GM23338 (cell line): ENCODE measurements at regions not wholly inside any gene's neighbourhood (a gene's known extent, or its start where the extent isn't known, plus 50 kb on each side); places are given as distances from the start of the nearest gene placed in this dataset.

Experiments
- ATAC-seq: fragments of 200-7000 bp; cut with Tn5 transposase; 3 replicates; pipeline ENCODE4 v1.9.1; 2020
- DNase-seq: peaks from one replicate; pipeline ENCODE4 v3.0.0-alpha.2; 2015; ENCODE audit warnings: low spot score
- H2AFZ ChIP-seq: fragments of 200-600 bp; sonication (generic); 2 replicates; pipeline ENCODE4 v1.8.0; 2016; ENCODE audit warnings: antibody characterized with exemption, mild to moderate bottlenecking, moderate library complexity
- H3F3A ChIP-seq: fragments of 200-600 bp; sonication (generic); replicated peaks from 2 replicates; pipeline ENCODE4 v1.8.0; 2017; ENCODE audit warnings: antibody characterized with exemption, mixed run types, low read depth
- H3K27ac ChIP-seq: fragments of 200-600 bp; sonication (generic); 2 replicates; pipeline ENCODE4 v1.6.1; 2016; ENCODE audit warnings: low read depth
- H3K27me3 ChIP-seq: fragments of 200-600 bp; sonication (generic); 2 replicates; pipeline ENCODE4 v1.8.0; 2016; ENCODE audit warnings: mild to moderate bottlenecking, mixed run types, moderate library complexity; ENCODE audit not compliant: insufficient read depth
- H3K36me3 ChIP-seq: fragments of 200-600 bp; sonication (generic); 2 replicates; pipeline ENCODE4 v1.8.0; 2016; ENCODE audit warnings: mild to moderate bottlenecking; ENCODE audit not compliant: insufficient read depth
- H3K4me1 ChIP-seq: fragments of 200-600 bp; sonication (generic); 2 replicates; pipeline ENCODE4 v1.8.0; 2016; ENCODE audit warnings: mild to moderate bottlenecking, moderate library complexity; ENCODE audit not compliant: insufficient read depth
- H3K4me2 ChIP-seq: fragments of 200-600 bp; sonication (generic); 2 replicates; pipeline ENCODE4 v1.7.1; 2017; ENCODE audit warnings: mixed run types
- H3K4me3 ChIP-seq: fragments of 200-600 bp; sonication (generic); 2 replicates; pipeline ENCODE4 v1.6.1; 2016; ENCODE audit warnings: mixed run types
- H3K79me2 ChIP-seq: fragments of 200-600 bp; sonication (generic); replicated peaks from 2 replicates; pipeline ENCODE4 v1.8.0; 2017; ENCODE audit warnings: mild to moderate bottlenecking; ENCODE audit not compliant: insufficient read depth
- H3K9me2 ChIP-seq: fragments of 200-600 bp; sonication (generic); 2 replicates; pipeline ENCODE4 v1.8.0; 2017; ENCODE audit not compliant: insufficient read depth
- H4K20me1 ChIP-seq: fragments of 200-600 bp; sonication (generic); replicated peaks from 2 replicates; pipeline ENCODE4 v1.8.0; 2017; ENCODE audit warnings: mild to moderate bottlenecking; ENCODE audit not compliant: insufficient read depth
- H3K27ac Mint-ChIP-seq: 2 replicates; pipeline ENCODE4 v1.8.0; 2020; ENCODE audit warnings: inconsistent platforms, mild to moderate bottlenecking, moderate library complexity, mixed read lengths
- H3K27me3 Mint-ChIP-seq: 3 replicates; pipeline ENCODE4 v1.8.0; 2022; ENCODE audit warnings: low read depth, mild to moderate bottlenecking, moderate library complexity, mixed read lengths, inconsistent platforms; ENCODE audit not compliant: insufficient read depth, poor library complexity
- H3K36me3 Mint-ChIP-seq: 3 replicates; pipeline ENCODE4 v1.8.0; 2021; ENCODE audit warnings: low read depth, mild to moderate bottlenecking, inconsistent platforms, moderate library complexity, mixed read lengths
- H3K4me1 Mint-ChIP-seq: 3 replicates; pipeline ENCODE4 v1.8.0; 2020; ENCODE audit warnings: mild to moderate bottlenecking, inconsistent platforms, mixed read lengths
- H3K4me3 Mint-ChIP-seq: 3 replicates; pipeline ENCODE4 v1.8.0; 2021; ENCODE audit warnings: moderate library complexity, mild to moderate bottlenecking, inconsistent platforms, mixed read lengths
- H3K9me3 Mint-ChIP-seq: 3 replicates; pipeline ENCODE4 v1.8.0; 2020; ENCODE audit warnings: moderate library complexity, mild to moderate bottlenecking, inconsistent platforms, mixed read lengths
- CREB1 ChIP-seq: fragments of 250-450 bp; sonication (Bioruptor Pico); IDR thresholded peaks from 2 replicates; pipeline ENCODE4 v1.5.0; 2020; ENCODE audit warnings: low read depth, mild to moderate bottlenecking, moderate library complexity
- EZH2 ChIP-seq: fragments of 200-600 bp; sonication (generic); IDR thresholded peaks from one replicate; pipeline ENCODE4 v1.8.0; 2017; ENCODE audit warnings: antibody characterized with exemption, mild to moderate bottlenecking, low read depth; ENCODE audit not compliant: unreplicated experiment
- EZH2phosphoT487 ChIP-seq: fragments of 200-600 bp; sonication (generic); IDR thresholded peaks from one replicate; pipeline ENCODE4 v1.8.1; 2018; ENCODE audit warnings: antibody characterized with exemption; ENCODE audit not compliant: unreplicated experiment
- JUNB ChIP-seq: IDR thresholded peaks from one replicate; pipeline ENCODE4 v1.6.1; 2016; ENCODE audit warnings: antibody characterized with exemption; ENCODE audit not compliant: unreplicated experiment
- POLR2AphosphoS5 ChIP-seq: IDR thresholded peaks from 2 replicates; pipeline ENCODE4 v1.6.1; 2016; ENCODE audit warnings: antibody characterized with exemption, low read depth
- STAT1 ChIP-seq: IDR thresholded peaks from one replicate; pipeline ENCODE4 v1.6.1; 2016; ENCODE audit warnings: antibody characterized with exemption; ENCODE audit not compliant: unreplicated experiment
- ZNF114 ChIP-seq: fragments of 250-450 bp; sonication (Bioruptor Pico); IDR thresholded peaks from 2 replicates; pipeline ENCODE4 v1.5.0; 2020; ENCODE audit warnings: mild to moderate bottlenecking, moderate library complexity
- ZNF331 ChIP-seq: fragments of 250-450 bp; sonication (Bioruptor Pico); IDR thresholded peaks from 2 replicates; pipeline ENCODE4 v1.5.0; 2020; ENCODE audit warnings: low read depth, mild to moderate bottlenecking, moderate library complexity
- ZNF462 ChIP-seq: fragments of 250-450 bp; sonication (Bioruptor Pico); IDR thresholded peaks from 2 replicates; pipeline ENCODE4 v1.5.0; 2020; ENCODE audit warnings: mild to moderate bottlenecking, moderate library complexity
- TF ChIP-seq, protein P1 (sequence below): IDR thresholded peaks from 2 replicates; pipeline ENCODE4 v1.6.1; 2016; ENCODE audit warnings: antibody characterized with exemption
- TF ChIP-seq, protein P2 (sequence below), 2 experiments: fragments of 200-600 bp in 1 of 2; sonication (generic) in 1 of 2; conservative IDR thresholded peaks; 2 replicates each; pipeline versions ENCODE4 v1.5.1 to v1.6.1; 2016 to 2017; ENCODE audit warnings: antibody characterized with exemption in 2 of 2, low read depth in 2 of 2, mild to moderate bottlenecking in 2 of 2, moderate library complexity in 1 of 2

- TF ChIP-seq EZH2 (no peak), STAT1 (no peak), ZNF114 (CRISPR knock-in tag) (no peak), ZNF462 (CRISPR knock-in tag) (no peak), EZH2phosphoT487 (no peak), POLR2AphosphoS5 (no peak)
Measured at GRCh38 chr2:221144909-221145308, 427.2 kb downstream of the EPHA4 start (continued).

DNA sequence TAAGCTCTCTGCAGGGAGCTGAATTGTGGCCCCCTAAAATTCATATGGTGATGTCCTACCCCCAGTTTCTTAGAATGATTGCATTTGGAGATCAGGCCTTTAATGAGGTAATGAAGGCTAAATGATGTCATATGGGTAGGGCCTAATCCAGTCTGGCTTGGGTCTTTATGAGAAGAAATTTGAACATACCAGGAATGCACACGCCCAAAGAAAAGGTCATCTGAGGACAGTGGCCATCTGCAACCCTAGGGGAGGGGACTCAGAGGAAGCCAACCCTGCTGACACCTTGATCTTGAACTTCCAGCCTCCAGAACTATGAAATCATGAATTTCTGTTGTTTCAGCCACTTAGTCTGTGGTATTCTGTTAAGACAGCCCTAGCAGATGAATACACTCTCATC is 426.7 kb downstream of the EPHA4 start:
- DNase-seq (no peak), ATAC-seq (no peak)
- Histone ChIP-seq H3K9me2 (peaks cover 3% of the 10 kb centered on the region; the same call in 1 of the 2 replicates), H3K36me3 (no peaks in the 10 kb centered on the region), H3K27ac (no peak overlapping the region), H3F3A (no peaks in the 10 kb centered on the region), H4K20me1 (no peaks in the 10 kb centered on the region), H3K79me2 (no peaks in the 10 kb centered on the region), H2AFZ (no peak overlapping the region), H3K27me3 (no peaks in the 10 kb centered on the region), H3K4me2 (no peak overlapping the region), H3K4me1 (no peaks in the 10 kb centered on the region), H3K4me3 (no peak overlapping the region)
- H3K27ac Mint-ChIP-seq, result no peak overlapping the region
- TF ChIP-seq JUNB (no peak), CREB1 (CRISPR knock-in tag) (no peak), EZH2phosphoT487 (no peak), ZNF331 (CRISPR knock-in tag) (no peak), POLR2AphosphoS5 (no peak), ZNF114 (CRISPR knock-in tag) (no peak)
- TF ChIP-seq, protein P1, sequence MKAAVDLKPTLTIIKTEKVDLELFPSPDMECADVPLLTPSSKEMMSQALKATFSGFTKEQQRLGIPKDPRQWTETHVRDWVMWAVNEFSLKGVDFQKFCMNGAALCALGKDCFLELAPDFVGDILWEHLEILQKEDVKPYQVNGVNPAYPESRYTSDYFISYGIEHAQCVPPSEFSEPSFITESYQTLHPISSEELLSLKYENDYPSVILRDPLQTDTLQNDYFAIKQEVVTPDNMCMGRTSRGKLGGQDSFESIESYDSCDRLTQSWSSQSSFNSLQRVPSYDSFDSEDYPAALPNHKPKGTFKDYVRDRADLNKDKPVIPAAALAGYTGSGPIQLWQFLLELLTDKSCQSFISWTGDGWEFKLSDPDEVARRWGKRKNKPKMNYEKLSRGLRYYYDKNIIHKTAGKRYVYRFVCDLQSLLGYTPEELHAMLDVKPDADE, result no peak
- TF ChIP-seq, protein P2, sequence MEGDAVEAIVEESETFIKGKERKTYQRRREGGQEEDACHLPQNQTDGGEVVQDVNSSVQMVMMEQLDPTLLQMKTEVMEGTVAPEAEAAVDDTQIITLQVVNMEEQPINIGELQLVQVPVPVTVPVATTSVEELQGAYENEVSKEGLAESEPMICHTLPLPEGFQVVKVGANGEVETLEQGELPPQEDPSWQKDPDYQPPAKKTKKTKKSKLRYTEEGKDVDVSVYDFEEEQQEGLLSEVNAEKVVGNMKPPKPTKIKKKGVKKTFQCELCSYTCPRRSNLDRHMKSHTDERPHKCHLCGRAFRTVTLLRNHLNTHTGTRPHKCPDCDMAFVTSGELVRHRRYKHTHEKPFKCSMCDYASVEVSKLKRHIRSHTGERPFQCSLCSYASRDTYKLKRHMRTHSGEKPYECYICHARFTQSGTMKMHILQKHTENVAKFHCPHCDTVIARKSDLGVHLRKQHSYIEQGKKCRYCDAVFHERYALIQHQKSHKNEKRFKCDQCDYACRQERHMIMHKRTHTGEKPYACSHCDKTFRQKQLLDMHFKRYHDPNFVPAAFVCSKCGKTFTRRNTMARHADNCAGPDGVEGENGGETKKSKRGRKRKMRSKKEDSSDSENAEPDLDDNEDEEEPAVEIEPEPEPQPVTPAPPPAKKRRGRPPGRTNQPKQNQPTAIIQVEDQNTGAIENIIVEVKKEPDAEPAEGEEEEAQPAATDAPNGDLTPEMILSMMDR (conservative IDR thresholded peaks at IDR 0.05; ENCODE audit: low read depth in 2 of 2), result no peak
- no peak overlapping the region for H3K4me3 Mint-ChIP-seq
- H3K4me1 Mint-ChIP-seq, result no peaks in the 10 kb centered on the region
- H3K27me3 Mint-ChIP-seq, result no peaks in the 10 kb centered on the region
- no peaks in the 10 kb centered on the region for H3K36me3 Mint-ChIP-seq
- no peaks in the 10 kb centered on the region for H3K9me3 Mint-ChIP-seq
